K562 (cell line): ENCODE measurements at regions not wholly inside any gene's neighbourhood (a gene's known extent, or its start where the extent isn't known, plus 50 kb on each side); places are given as distances from the start of the nearest gene placed in this dataset.

ENCODE experiments used
- ATAC-seq: fragments of 200-7000 bp; cut with Tn5 transposase; 3 replicates; pipeline ENCODE4 v1.9.1; 2020; ENCODE audit warnings: moderate library complexity
- BruUV-seq: library from RNA; stranded (reverse); fragments of 400-500 nt; replicated peaks from 2 replicates; lab custom pipeline; 2021; lab: Mats Ljungman, UMichigan
- CTCF ChIA-PET: fragments of 300-600 bp; formaldehyde crosslinking; extraction: SDS; loops from one replicate; lab custom pipeline; 2021; ENCODE audit warnings: low intra/inter-chr PET ratio; lab: Yijun Ruan, JAX
- POLR2A ChIA-PET: fragments of 300-600, 350-650 bp; sonication (Branson Sonifier 250); formaldehyde crosslinking; extraction: SDS; loops from one replicate; lab custom pipeline; 2021; ENCODE audit warnings: antibody characterized with exemption, inconsistent platforms; lab: Yijun Ruan, JAX
- DNase-seq, 4 experiments: peaks; one replicate each; pipeline versions ENCODE4 v3.0.0 to v3.0.0-alpha.2; 2011 to 2018; ENCODE audit warnings: low spot score in 3 of 4, mixed read lengths in 3 of 4; ENCODE audit errors: extremely low read depth in 1 of 4
- FAIRE-seq: peaks from 2 replicates; lab custom pipeline; 2011; peaks lifted over from hg19 to GRCh38; lab: Jason Lieb, UNC
- H2AFZ ChIP-seq: 2 replicates; pipeline ENCODE4 v1.6.0; 2011; ENCODE audit warnings: low read depth, low read length, control low read depth, inconsistent platforms
- H3K27ac ChIP-seq: fragments of 200-600 bp; 3 replicates; pipeline ENCODE4 v1.8.0; 2011; ENCODE audit warnings: low read depth, mild to moderate bottlenecking, control low read depth, inconsistent platforms, low read length, moderate library complexity, mixed read lengths; ENCODE audit errors: extremely low read depth
- H3K27me3 ChIP-seq, 2 experiments: fragments of 300-600 bp in 1 of 2; 2 replicates in 1 of 2; 3 replicates in 1 of 2; pipeline versions ENCODE4 v1.6.0 to v1.8.0; 2011; ENCODE audit warnings: inconsistent platforms in 2 of 2, low read length in 2 of 2, mild to moderate bottlenecking in 1 of 2, mixed read lengths in 1 of 2, moderate library complexity in 1 of 2; ENCODE audit not compliant: control insufficient read depth in 2 of 2, insufficient read depth in 2 of 2
- H3K36me3 ChIP-seq: fragments of 300-600 bp; 3 replicates; pipeline ENCODE4 v1.8.0; 2011; ENCODE audit warnings: mild to moderate bottlenecking, low read length, inconsistent platforms; ENCODE audit not compliant: control insufficient read depth, insufficient read depth
- H3K4me1 ChIP-seq, 2 experiments: fragments of 200-600 bp in 1 of 2; replicated peaks in 1 of 2; 2 replicates in 1 of 2; 3 replicates in 1 of 2; pipeline versions ENCODE4 v1.5.1 to v1.8.0; 2011; ENCODE audit warnings: inconsistent platforms in 2 of 2, low read length in 2 of 2, mild to moderate bottlenecking in 1 of 2, mixed read lengths in 1 of 2, moderate library complexity in 1 of 2; ENCODE audit not compliant: control insufficient read depth in 2 of 2, insufficient read depth in 2 of 2
- H3K4me2 ChIP-seq: 2 replicates; pipeline ENCODE4 v1.6.1; 2011; ENCODE audit warnings: low read length, control low read depth, inconsistent platforms, mixed read lengths; ENCODE audit not compliant: insufficient read depth
- H3K4me3 ChIP-seq: fragments of 200-600 bp; sonication (generic), shearing (Covaris generic); 2 replicates; pipeline ENCODE4 v1.5.1; 2016; ENCODE audit warnings: control low read depth, inconsistent platforms
- H3K79me2 ChIP-seq: fragments of 200-600 bp; 3 replicates; pipeline ENCODE4 v1.8.0; 2011; ENCODE audit warnings: low read length, inconsistent platforms; ENCODE audit not compliant: control insufficient read depth, insufficient read depth
- H3K9ac ChIP-seq, 2 experiments: 2 replicates each; pipeline versions ENCODE4 v1.6.0 to v1.6.1; 2011; ENCODE audit warnings: low read depth in 2 of 2, low read length in 2 of 2, control low read depth in 1 of 2, inconsistent platforms in 1 of 2, mild to moderate bottlenecking in 1 of 2, mixed read lengths in 1 of 2; ENCODE audit not compliant: insufficient read depth in 1 of 2
- H3K9me1 ChIP-seq: one replicate; pipeline ENCODE4 v1.6.0; 2011; ENCODE audit warnings: inconsistent platforms, mild to moderate bottlenecking, low read length, moderate library complexity; ENCODE audit not compliant: control insufficient read depth, insufficient read depth
- H3K9me3 ChIP-seq: replicated peaks from 2 replicates; pipeline ENCODE4 v1.5.1; 2011; ENCODE audit warnings: low read depth, low read length, inconsistent platforms; ENCODE audit not compliant: control insufficient read depth, insufficient read depth
- H4K20me1 ChIP-seq: replicated peaks from 2 replicates; pipeline ENCODE4 v1.6.1; 2011; ENCODE audit warnings: low read length, inconsistent platforms, mixed read lengths; ENCODE audit not compliant: control insufficient read depth, insufficient read depth
- DEAF1 ChIP-seq: fragments of 450-650 bp; formaldehyde crosslinking; IDR thresholded peaks from 2 replicates; pipeline ENCODE4 v1.4.0; 2020; ENCODE audit warnings: mild to moderate bottlenecking, moderate library complexity
- ESRRA ChIP-seq: fragments of 450-650 bp; IDR thresholded peaks from 2 replicates; pipeline ENCODE4 v1.6.1; 2014; ENCODE audit warnings: low read depth, mild to moderate bottlenecking, moderate library complexity, borderline replicate concordance
- HDAC1 ChIP-seq, 2 experiments: fragments of 450-650 bp; IDR thresholded peaks; 2 replicates each; pipeline ENCODE4 v1.6.1; 2016 to 2017; ENCODE audit warnings: inconsistent platforms in 1 of 2, mild to moderate bottlenecking in 1 of 2, moderate library complexity in 1 of 2
- JUN ChIP-seq, 2 experiments: sonication (generic) in 1 of 2; formaldehyde crosslinking in 1 of 2; IDR thresholded peaks; 2 replicates each; pipeline versions ENCODE4 v1.6.1 to v1.8.0; 2012 to 2022; ENCODE audit warnings: borderline replicate concordance in 2 of 2, mild to moderate bottlenecking in 2 of 2, improper control_type of control experiment in 1 of 2, low read depth in 1 of 2, low read length in 1 of 2, missing genetic modification reagents in 1 of 2
- SMARCB1 ChIP-seq: IDR thresholded peaks from 2 replicates; pipeline ENCODE4 v1.6.1; 2011; ENCODE audit warnings: improper control_type of control experiment, low read depth; ENCODE audit not compliant: insufficient read length
- SNRNP70 ChIP-seq: fragments of 200-400 bp; formaldehyde crosslinking; optimal IDR thresholded peaks from 2 replicates; pipeline ENCODE3; 2017; ENCODE audit warnings: low read depth, low read length
- SOX6 ChIP-seq: fragments of 450-650 bp; IDR thresholded peaks from 2 replicates; pipeline ENCODE4 v1.6.1; 2014; ENCODE audit warnings: mild to moderate bottlenecking
- TCF7 ChIP-seq: sonication (generic); IDR thresholded peaks from 2 replicates; pipeline ENCODE4 v1.6.1; 2016; ENCODE audit warnings: antibody characterized with exemption, borderline replicate concordance
- TCFL5 ChIP-seq: fragments of 250-450 bp; sonication (Bioruptor Pico); conservative IDR thresholded peaks from 2 replicates; pipeline ENCODE4 v1.6.1; 2021; ENCODE audit warnings: mild to moderate bottlenecking, moderate library complexity, matching md5 sums
- WGBS: fragments of 100-300 bp; shearing (Covaris generic); methylation state at CpG from one replicate; pipeline ENCODE4 v1.1.6; 2016; ENCODE audit warnings: low coverage, mixed read lengths; ENCODE audit not compliant: insufficient coverage; ENCODE audit errors: missing lambda C conversion rate; 5-methylcytosine and 5-hydroxymethylcytosine counted together
- in situ Hi-C: fragments of 300-500 bp; cut with MboI; formaldehyde crosslinking; loops from 4 replicates; pipeline ENCODE4 v1.15.0; 2018; ENCODE audit warnings: inconsistent platforms, mixed read lengths
- intact Hi-C: fragments of 100-400 bp; cut with micrococcal nuclease; formaldehyde crosslinking; loops from 2 replicates; pipeline ENCODE4 v1.14.2; 2022

GRCh38 chr5:58201922-58202648 is 257.8 kb downstream of the PLK2 start:
- Histone ChIP-seq H2AFZ (no peak overlapping the region), H3K9me1 (no peaks in the 10 kb centered on the region), H3K4me2 (no peak overlapping the region), H3K4me1 (no peaks in the 10 kb centered on the region), H3K27ac (no peak overlapping the region), H4K20me1 (no peaks in the 10 kb centered on the region), H3K36me3 (no peaks in the 10 kb centered on the region), H3K27me3 (no peaks in the 10 kb centered on the region), H3K79me2 (no peaks in the 10 kb centered on the region), H3K4me3 (no peak overlapping the region), H3K9me3 (no peaks in the 10 kb centered on the region), H3K9ac (no peak overlapping the region)
- no TSS peak for BruUV-seq
- in situ Hi-C loops, result no loop called here
- FAIRE-seq (no peak), DNase-seq (no peak), ATAC-seq (no peak)
- 2% methylated on average over 6 of the region's 6 CpGs for whole genome bisulfite sequencing
- TF ChIP-seq DEAF1 (CRISPR knock-in tag) (no peak), JUN (IDR thresholded peaks at IDR 0.05; ENCODE audit: borderline replicate concordance, low read depth, low read length) (no peak), JUN (CRISPR knock-in tag; IDR thresholded peaks at IDR 0.05; ENCODE audit: borderline replicate concordance) (no peak), SMARCB1 (no peak), HDAC1 (IDR thresholded peaks at IDR 0.05) (no peak), SNRNP70 (no peak), ESRRA (no peak), SOX6 (no peak), TCFL5 (CRISPR knock-in tag) (no peak), TCF7 (no peak)
- intact Hi-C loops, result no loop called here
- POLR2A ChIA-PET, result no interaction called here
- CTCF ChIA-PET, result no interaction called here
